Prostate gland (tissue), 2 donors: ENCODE measurements at regions not wholly inside any gene's neighbourhood (a gene's known extent, or its start where the extent isn't known, plus 50 kb on each side); places are given as distances from the start of the nearest gene placed in this dataset.

Experiments
- CTCF ChIP-seq, 4 experiments: fragments of 200-600 bp in 2 of 4; fragments of 450-650 bp in 2 of 4; sonication (generic) in 2 of 4; IDR thresholded peaks; 1 replicate in 3 of 4; 2 replicates in 1 of 4; pipeline ENCODE4 v1.5.1; 2016 to 2019; ENCODE audit warnings: antibody characterized with exemption in 4 of 4, mild to moderate bottlenecking in 2 of 4, moderate library complexity in 2 of 4
- POLR2A ChIP-seq: fragments of 450-650 bp; IDR thresholded peaks from one replicate; pipeline ENCODE4 v1.6.1; 2016; ENCODE audit warnings: antibody characterized with exemption, mild to moderate bottlenecking
- POLR2AphosphoS5 ChIP-seq: sonication (generic); formaldehyde crosslinking; IDR thresholded peaks from one replicate; pipeline ENCODE4 v1.6.1; 2017; ENCODE audit warnings: antibody characterized with exemption

GRCh38 chr16:29321000-29321393 lies 85.5 kb downstream of the NPIPB11 start:
- TF ChIP-seq CTCF (IDR thresholded peaks at IDR 0.05), result no peak
- no peak for TF ChIP-seq POLR2AphosphoS5
- TF ChIP-seq POLR2A, result no peak
